Epithelial cell of proximal tubule (primary cell): ENCODE measurements at regions not wholly inside any gene's neighbourhood (a gene's known extent, or its start where the extent isn't known, plus 50 kb on each side); places are given as distances from the start of the nearest gene placed in this dataset.
"Not testable (repeated sequence)": the region's sequence is repeated elsewhere in the genome, so short reads cannot be mapped to it uniquely, and the experiment has no call there.

Source experiments
- DNase-seq: peaks from one replicate; pipeline ENCODE4 v3.0.0-alpha.2; 2011; ENCODE audit warnings: low read depth
- H3K4me3 ChIP-seq: 2 replicates; pipeline ENCODE4 v1.5.1; 2011; ENCODE audit warnings: low read depth, mild to moderate bottlenecking, low read length
- TF ChIP-seq, protein P1 (sequence below): conservative IDR thresholded peaks from 2 replicates; pipeline ENCODE4 v1.5.1; 2012; ENCODE audit warnings: low read depth, mild to moderate bottlenecking, low read length

- TF ChIP-seq, protein P1, sequence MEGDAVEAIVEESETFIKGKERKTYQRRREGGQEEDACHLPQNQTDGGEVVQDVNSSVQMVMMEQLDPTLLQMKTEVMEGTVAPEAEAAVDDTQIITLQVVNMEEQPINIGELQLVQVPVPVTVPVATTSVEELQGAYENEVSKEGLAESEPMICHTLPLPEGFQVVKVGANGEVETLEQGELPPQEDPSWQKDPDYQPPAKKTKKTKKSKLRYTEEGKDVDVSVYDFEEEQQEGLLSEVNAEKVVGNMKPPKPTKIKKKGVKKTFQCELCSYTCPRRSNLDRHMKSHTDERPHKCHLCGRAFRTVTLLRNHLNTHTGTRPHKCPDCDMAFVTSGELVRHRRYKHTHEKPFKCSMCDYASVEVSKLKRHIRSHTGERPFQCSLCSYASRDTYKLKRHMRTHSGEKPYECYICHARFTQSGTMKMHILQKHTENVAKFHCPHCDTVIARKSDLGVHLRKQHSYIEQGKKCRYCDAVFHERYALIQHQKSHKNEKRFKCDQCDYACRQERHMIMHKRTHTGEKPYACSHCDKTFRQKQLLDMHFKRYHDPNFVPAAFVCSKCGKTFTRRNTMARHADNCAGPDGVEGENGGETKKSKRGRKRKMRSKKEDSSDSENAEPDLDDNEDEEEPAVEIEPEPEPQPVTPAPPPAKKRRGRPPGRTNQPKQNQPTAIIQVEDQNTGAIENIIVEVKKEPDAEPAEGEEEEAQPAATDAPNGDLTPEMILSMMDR: no peak
- H3K4me3 ChIP-seq: no peak overlapping the region
- DNase-seq: no peak
These were observed 228.2 kb downstream of the OPA1 start for GRCh38 chr3:193821151-193821668.

DNA sequence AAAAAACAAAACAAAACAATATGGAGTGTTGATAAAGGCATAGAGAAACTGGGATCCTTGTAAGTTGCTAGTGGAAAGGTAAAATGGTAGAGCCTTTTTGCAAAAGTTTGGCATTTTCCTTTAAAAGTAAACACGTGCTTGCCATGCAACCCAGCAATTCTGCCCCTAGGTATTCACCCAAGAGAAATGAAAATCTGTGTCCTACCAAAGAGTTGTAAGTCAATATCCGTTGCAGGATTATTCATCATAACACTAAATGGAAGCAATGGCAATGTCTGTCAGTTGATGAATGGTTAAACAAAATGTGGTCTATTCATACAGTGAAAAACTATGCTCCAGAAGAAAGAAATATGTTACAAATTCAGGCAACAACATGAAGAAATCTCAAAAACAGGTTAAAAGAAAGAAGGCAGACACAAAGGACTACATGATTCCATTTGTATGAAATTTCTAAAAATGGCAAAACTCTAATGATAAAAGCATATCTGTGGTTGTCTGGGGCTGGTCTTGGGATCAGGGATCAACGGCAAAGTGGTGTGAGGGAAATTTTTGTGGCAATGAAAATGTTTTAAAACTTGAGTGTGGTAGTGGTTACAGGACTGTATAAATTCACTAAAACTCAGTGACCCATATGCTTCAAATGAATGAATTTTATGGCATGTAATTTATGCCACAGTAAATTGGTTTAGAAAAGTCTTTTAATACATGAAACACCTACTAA, 229.6 kb downstream of the OPA1 start:
- TF ChIP-seq, protein P1: no peak
- no peak overlapping the region for H3K4me3 ChIP-seq
- DNase-seq: no peak

DNA sequence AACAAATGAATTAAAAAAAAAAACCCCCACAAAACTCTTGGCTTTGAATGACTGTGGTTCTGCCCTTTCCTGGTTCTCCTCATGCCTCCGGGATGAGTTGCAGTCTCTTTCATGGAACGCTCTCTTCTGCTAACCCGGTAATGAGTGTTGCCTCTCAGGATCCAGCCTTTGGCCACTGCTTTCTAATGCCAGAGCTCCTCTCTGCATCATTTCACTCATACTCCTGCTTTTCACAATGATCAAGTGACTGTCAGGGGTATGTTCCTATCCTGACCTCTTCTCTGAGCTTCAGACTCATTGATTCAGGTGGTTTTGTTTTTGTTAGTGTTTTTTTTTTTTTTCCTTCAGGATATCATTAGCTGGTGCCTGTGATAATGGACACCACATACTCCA, 230.2 kb downstream of the OPA1 start:
- DNase-seq, H3K4me3 ChIP-seq: not testable (repeated sequence)

DNA sequence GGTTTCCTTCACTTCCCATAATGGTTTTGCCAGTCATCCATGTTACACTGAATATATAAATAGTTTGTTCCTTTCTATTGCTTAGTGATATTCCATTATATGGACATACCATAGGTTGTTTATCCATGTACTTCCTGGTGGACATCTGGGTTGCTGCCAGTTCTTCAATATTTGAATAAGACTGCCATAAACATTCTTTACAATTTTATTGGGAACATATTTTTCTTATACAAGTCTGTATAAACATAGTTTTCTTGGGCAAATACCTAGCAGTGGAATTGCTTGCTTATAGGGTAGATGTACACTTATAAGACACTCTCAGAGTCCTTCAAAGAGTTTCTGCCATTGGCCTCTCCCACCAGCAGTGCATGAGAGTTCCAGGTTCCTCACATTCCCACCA, 231.4 kb downstream of the OPA1 start:
- no peak for DNase-seq

DNA sequence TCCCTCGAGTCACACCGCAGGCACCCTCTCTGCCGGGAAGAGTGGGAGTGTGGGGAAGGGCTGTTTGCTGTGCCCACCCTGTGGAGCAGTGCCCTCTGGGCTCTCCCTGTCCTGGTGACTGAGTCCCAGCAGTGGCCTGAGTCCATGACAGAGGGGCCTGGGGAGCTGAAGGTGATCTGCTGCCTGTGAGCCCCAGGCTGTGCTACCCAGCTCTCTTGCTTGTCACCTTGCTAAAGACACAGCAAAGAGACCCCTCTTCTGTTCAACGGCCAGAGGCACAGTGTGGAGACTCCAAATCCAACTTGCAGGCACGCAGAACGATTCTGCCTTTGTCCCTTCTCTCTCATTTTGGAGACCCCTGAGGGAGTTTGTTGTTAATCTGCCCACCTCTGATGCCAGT, 232.6 kb downstream of the OPA1 start:
- TF ChIP-seq, protein P1: no peak
- DNase-seq: no peak
- no peak overlapping the region for H3K4me3 ChIP-seq

More for the DNA sequence above, 231.4 kb downstream of the OPA1 start:
- TF ChIP-seq, protein P1: no peak
- H3K4me3 ChIP-seq: no peak overlapping the region

DNA sequence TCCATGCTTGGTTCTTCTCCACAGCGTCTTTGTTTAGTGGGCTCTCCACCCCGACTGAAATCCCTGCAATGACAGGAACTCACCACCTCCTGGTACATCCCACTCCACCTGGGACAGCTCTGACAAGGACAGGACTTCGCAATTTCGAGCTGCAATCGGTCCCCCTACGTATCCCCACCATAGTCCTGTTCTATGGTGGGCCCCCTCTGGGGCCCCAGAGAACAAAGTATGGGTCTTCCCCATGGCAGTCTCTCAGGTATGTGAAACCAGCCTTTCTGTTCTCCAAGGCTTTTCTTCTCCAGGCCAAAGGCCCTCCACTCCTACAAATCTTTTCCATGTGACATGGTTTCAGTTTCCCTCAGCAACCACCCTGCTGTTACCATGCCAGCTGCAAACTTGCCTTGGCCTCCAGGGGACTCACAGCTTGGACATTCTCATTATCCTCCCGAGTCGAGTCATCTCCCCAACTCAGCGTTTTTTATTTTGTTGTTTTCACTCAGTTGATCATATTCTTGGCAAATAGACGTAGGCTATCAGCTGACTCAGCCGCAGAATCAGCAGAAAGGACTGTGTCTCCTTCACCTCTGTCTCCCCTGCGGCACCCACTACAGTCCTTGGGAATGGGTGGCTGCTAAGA, 233.3 kb downstream of the OPA1 start:
- H3K4me3 ChIP-seq: no peak overlapping the region
- TF ChIP-seq, protein P1: no peak
- DNase-seq: peak; percentile 71

DNA sequence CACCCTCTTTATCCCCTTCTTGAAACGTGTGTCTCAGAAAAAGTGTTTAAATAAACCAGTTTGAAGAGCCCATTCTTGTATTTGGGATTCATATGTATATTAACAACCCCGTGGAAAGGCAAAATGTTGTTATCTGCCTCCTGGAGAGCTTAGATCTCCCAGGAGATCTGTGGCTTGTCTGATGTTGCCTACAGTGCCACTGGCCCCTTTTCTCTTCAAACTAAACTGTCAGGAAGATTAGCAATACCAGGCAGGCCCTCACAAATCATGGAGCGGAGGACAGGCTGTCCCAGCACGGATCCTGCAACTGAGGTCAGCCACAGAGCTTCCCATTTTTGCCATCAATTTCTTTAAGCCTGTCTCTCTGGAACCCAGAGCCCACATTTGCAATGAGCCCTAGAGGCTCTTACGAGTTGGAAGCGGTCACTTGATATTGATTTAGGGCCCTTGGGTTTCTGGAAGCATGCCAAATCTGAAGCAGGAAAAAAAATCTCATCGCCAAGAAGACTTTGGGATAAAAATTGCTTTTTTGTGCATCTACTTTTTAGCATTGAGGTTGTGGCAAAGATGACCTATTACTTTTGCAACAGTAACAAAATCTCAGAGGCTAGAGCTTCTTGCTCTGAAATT, 234.1 kb downstream of the OPA1 start:
- TF ChIP-seq, protein P1: no peak
- DNase-seq: no peak
- H3K4me3 ChIP-seq: no peak overlapping the region
